MM.1S (cell line): ENCODE measurements at regions not wholly inside any gene's neighbourhood (a gene's known extent, or its start where the extent isn't known, plus 50 kb on each side); places are given as distances from the start of the nearest gene placed in this dataset.

Source experiments
- EZH2phosphoT487 ChIP-seq: fragments of 300-600 bp; sonication (generic); IDR thresholded peaks from 2 replicates; pipeline ENCODE4 v1.6.1; 2018; ENCODE audit warnings: antibody characterized with exemption, low read length
- TF ChIP-seq, protein P1 (sequence below): fragments of 300-600 bp; sonication (generic); IDR thresholded peaks from 2 replicates; pipeline ENCODE4 v1.5.1; 2016; ENCODE audit warnings: antibody characterized with exemption, low read length, mixed read lengths

DNA sequence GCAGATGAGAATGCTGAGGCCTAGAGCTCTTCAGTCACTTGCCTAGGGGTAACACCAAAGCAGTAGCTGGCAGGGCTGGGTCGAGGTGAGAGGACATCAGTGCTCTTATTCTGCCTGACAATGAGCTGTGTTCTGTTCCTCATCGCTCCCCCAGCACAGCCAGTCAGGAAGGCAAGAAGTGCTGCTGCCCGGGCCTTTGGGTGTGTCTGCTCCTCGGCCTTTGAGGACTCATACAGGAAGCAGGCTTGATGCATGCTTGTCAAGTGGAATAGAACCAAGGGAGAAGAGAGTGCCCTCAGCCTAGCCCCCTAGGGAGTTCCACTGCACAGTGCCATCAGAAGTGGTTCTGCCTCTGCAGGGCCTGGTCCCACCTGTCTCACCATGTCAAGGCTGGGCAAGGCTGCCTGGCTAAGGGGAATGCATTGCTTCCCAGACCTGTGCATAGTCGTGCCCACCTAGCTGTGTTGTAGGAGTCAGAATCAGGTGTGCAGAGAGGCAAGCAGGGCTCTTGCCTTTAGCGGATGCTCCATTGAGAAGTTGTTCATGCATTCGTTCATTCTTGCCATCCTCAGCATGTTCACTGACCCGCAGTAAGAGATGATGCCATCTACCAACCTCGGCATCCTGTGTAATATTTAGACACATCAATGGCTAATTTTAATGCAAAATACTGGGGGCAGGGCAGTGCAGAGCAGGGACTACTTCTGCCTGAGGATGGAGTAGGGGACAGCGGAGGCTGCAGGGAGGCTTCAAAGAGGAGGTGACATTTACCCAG, 156.6 kb downstream of the RPS24 start:
- TF ChIP-seq, protein P1, sequence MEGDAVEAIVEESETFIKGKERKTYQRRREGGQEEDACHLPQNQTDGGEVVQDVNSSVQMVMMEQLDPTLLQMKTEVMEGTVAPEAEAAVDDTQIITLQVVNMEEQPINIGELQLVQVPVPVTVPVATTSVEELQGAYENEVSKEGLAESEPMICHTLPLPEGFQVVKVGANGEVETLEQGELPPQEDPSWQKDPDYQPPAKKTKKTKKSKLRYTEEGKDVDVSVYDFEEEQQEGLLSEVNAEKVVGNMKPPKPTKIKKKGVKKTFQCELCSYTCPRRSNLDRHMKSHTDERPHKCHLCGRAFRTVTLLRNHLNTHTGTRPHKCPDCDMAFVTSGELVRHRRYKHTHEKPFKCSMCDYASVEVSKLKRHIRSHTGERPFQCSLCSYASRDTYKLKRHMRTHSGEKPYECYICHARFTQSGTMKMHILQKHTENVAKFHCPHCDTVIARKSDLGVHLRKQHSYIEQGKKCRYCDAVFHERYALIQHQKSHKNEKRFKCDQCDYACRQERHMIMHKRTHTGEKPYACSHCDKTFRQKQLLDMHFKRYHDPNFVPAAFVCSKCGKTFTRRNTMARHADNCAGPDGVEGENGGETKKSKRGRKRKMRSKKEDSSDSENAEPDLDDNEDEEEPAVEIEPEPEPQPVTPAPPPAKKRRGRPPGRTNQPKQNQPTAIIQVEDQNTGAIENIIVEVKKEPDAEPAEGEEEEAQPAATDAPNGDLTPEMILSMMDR, result no peak
- no peak for TF ChIP-seq EZH2phosphoT487
